ENCODE measurements at regions not wholly inside any gene's neighbourhood (a gene's known extent, or its start where the extent isn't known, plus 50 kb on each side); places are given as distances from the start of the nearest gene placed in this dataset.

DNA sequence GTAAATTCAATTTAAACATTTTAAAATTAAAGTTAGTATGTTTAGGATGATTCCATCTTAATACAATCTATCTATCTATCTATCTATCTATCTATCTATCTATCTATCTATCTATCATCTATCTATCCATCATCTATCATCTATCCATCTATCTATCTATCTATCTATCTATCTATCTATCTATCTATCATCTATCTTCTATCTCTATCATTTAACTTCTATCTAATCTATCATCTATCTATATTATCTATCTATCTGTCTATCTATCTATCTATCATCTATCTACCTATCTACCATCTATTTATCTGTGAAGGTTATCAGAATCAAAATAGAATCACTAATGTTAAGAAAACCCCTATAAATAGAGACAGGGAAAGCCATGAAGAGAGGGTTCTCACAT lies 78.3 kb downstream of the RAMP3 start:
- no peak for DNase-seq

DNA sequence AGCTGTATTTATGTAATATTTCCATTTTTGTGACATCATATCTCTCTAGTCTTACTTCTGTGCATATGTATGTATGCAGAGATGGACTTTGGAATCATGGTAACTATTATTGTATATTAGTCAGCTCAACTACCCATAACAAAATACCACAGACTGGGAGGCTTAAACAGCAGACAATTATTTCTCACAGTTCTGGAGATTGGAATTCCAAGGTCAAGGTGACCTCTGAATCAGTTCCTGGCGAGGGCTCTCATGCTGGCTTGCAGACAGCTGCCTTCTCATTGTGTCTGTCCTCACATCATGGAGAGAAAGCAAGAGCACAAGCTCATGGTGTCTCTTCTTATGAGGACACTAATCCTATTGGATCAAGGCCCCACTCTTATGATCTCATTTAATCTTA lies 79.1 kb downstream of the RAMP3 start:
- no peak for DNase-seq

DNA sequence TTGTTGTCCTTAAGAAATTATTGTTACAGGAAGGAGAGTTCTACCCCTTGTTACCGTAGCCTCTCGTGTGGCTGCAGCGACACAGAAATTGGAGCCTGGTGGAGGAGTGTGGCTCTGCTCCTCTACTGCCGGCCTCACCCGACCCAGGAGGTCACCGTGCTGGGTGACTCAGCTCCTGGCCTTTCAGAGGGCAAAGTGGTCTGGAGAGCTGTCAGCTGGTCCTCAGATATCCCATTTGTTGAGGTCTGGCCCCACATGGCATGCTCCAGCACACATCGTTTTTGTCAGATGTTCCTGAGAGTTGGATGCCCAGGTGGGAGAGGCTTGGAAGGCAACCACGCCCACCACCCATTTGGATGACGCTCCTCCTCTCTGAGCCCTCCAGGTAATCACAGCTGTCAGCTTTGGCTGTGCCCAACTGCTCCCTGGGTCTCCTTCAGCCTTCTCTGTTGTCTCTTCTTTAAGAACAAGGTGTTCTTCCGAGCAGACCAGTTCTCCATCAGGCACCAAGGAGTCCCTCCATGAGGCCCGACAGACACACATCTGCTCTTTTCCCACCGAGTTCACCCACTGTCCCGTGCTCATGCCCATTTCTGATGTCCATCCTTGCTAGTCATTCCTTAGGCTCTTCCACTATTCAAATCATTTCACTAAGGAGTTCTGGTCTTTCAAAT lies 80.3 kb downstream of the RAMP3 start:
- no peak for DNase-seq

DNA sequence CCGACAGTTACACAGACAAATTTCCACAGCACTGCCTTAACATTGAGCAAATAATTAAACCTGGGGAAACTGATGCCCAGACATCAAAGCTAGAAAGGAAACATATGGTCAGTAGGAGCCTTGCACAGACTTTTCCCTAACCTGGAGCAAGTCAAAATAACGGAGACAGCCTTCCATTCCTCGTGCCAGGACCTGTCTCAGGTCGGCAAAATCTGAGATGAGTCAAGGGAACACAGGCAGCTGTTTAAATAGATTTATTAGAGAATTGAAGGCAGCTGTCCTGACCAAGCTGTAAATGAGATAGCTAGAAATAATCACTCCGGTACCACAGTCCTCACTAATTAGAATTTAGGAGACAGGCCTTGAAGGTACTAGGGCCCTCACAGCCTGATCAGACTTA lies 81.2 kb downstream of the RAMP3 start:
- no peak for DNase-seq

DNA sequence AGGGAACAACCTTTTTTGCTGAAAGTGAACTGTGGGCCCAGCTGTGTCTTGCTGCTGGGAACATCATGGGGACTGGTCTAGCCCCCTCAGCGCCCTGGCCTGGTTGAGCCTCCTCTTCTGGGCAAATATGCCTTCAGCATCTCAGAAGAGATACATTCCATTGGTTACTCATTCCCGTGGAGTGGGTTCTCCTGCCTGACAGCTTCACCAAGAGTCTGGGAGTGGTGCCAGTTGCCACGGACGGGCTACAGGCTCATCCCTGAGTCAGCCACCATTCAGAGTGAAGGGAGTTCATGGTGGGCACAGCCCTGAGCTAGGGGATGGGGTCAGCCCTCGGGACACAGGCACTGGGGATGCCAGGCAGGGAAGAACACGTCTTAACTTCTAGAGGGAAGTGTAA lies 81.9 kb downstream of the RAMP3 start:
- DNase-seq = no peak

DNA sequence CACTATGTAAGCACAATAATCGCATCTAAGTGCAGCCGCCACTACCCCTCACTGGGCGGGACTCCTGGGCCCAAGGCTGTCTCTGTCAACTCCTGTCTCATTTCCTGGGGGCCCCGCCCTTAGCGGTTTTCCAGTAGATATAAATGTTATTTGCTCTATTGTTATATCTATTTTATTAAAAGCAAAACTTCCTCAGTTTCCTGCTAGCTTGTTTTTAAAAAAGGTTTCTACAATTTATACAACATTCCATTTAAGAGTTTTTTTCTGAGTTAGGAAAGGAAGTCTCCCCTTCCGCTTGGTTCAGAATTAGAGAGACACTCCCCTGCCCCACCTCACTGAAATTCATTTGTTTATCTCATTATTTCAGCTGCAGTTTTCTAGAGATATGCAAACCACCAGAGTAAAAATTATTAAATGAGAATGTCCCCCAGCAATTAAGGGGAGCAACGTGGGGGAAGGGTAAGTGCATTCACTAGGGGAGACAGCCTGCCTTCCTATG lies 82.7 kb downstream of the RAMP3 start:
- no peak for DNase-seq

DNA sequence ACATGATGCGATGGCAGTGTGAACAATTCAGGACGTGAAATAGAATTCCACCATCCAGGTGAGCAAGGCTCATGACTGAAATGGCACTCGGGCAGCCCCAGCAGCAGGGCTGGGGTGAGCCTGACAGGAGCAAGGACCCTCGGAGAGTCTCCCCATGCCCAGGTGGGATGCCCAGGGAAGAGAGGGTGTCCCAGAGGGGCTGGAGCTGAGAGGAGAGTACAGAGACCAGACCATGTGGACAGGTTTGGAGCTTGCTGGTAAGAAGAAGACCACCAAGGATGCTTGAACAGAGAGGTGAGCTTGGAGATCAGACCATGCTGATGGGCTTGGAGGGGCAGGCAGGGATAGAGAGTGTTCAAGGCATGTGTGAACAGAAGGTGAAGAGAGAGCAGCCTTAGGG lies 83.3 kb downstream of the RAMP3 start:
- DNase-seq = no peak

DNA sequence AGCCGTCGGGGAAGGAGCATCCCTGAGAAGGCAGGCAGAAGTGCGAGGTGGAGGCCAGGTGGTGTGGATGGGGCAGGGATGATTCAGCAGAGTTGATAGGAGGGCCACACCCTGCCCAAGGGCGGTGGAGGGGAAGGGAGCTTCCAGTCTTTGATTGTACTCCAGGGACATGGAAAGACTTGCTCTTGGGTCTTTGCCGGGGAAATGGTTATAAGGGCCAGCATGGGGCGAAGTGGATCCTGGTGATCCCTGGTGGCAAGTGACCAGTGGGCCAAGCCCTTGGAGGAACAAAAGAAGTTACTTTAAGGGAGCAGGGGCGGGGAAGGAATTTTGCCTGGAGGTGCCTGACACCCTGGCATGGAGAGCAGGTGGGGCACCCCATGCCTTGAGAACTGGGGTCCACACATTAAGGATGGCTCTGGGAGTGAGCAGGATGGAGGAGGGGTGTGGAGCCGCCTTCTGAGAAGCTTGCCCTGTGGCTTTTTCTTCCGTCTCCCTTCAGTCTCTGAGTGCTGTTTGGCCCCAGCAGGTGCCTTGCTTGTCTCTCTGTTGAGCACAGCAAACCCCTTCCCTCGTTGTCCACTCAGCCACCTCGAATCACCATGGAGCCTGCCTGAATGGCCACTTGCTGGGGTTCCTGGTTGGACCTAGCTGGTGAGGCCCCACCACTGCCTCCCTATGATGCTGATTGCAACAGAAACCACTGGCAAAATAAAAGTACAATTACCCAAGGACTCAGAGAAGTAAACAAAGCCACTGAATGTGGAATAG lies 83.9 kb downstream of the RAMP3 start:
- DNase-seq = no peak

DNA sequence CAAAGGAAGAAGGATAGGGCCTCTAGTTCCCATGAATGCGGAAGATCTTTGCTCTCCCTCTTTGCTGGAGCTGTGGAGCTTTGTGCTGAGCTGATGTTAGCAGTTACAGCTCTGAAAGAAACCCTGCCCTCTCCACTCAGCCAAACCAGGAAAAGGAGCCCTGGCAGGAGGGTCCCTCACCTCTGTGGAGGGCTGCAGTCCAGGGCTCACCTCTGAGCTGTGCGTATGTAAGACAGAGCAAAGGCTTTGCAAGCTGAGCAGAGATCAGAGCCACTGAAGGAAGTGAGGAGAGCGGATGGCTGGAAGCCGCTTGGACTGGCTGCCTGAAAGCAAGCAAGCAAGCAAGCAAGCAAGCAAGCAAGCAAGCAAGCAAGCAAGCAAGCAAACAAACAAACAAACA lies 84.7 kb downstream of the RAMP3 start:
- DNase-seq = no peak

DNA sequence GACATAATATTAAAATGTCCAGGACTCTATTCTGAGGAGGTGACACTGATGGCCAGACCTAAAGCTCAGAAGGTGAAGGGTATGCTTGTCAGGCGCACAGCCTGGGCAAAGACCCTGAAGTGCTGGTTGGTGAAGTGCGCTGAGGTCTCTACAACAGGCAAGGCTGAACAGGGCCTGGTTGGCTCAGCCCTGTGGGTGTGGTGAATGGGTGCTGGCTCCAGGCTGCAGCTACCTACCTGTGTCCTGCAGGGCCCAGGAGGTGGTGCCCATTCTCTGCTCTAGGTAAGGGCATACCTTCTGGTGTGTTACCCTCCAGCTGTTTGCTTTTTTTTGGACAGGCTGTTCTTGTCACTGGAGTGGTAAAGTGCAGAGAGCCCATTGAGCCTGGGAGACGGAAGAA lies 85.1 kb downstream of the RAMP3 start:
- DNase-seq = no peak

DNA sequence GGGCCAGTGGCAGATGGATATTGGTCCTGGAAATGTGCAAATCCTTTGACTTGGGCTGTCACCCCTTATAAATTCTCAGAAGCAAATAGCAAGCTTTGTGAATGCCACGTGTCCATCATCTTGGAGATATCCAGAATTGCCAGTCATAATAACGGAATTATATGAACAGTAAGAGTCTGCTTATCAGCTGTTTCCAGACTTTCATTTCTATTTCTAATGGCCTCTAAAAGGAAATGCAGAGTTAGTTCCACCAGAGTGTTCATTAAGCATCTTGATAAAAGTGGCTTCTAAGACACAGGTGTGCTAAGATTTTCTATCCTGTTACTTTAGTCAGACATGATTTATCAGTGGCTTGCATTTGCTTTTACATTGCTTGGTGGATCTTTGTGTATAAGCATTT lies 87.4 kb downstream of the RAMP3 start:
- DNase-seq = no peak

DNA sequence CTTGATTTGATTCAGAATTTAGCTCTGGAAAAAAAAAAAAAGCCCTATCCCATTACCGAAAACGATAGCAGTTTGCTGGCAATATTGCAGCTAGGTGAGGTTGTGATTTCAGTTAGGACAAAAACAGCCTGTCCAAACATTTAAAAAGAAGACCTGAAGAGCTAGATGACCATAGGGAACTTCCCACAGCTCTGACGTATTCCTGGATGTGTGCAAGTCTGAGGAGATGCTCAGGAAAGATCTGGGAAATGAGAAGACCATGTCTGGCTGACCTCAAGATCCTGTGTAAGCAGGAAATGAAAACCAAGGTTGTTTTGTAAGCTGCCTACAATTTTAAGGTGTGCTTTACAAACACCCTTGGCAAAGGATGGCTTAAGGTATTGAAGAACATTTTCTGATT lies 88.7 kb downstream of the RAMP3 start:
- DNase-seq = no peak

DNA sequence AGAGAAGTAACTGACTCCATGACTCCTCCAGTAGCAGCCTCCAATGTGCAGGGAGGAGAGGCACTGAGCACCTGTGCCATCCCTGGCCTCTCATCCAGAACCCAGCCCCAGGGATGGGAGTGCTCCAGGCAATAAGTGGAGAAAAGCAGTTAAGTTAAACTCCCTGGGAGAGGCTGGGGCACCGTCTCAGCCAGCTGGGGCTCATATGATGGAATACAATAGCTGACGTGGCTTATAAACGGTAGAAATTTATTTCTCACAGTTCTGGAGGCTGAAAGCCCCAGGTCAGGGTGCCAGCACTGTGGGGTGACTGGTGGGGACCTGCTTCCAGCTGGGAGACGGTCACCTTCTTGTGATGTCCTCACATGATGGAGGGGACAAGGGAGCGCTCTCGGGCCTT lies 94.7 kb downstream of the RAMP3 start:
- no peak for DNase-seq

DNA sequence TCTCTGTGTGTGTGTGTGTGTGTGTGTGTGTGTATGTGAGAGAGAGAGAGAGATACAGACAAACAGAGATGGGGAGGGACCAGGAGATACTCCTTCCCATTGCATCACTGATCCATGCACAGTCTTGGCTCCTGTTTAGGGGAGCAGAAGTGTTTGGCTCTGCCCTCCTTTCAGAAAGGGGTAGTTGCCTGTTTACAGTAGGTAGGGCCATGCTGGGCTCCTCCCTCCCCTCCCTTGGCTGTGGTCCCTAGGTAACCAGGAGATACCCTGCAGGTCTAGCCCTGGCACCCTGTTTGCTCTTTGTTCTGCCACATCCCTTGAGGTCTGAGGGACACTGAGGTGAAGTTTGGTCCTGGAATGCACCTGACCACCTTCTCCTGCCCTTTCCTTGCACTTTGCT lies 95.3 kb downstream of the RAMP3 start:
- no peak for DNase-seq

DNA sequence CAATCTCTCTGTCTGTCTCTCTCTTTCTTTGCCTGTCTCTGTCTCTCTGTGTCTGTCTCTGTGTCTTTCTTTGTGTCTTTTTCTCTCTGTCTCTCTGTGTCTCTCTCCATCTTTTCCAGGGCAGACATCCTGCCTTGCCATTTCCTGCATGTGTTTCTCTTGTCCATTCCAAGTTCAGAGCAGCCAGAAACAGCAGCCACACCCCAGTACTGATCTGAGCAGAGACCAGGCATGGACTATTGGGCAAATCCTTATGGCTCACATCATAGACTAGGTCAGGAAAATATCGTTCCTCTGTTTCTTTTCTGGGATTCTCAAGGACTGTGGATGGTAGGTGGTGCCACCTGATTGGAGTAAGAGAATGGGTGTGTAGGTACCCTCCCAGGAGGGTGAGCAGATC lies 95.8 kb downstream of the RAMP3 start:
- no peak for DNase-seq

DNA sequence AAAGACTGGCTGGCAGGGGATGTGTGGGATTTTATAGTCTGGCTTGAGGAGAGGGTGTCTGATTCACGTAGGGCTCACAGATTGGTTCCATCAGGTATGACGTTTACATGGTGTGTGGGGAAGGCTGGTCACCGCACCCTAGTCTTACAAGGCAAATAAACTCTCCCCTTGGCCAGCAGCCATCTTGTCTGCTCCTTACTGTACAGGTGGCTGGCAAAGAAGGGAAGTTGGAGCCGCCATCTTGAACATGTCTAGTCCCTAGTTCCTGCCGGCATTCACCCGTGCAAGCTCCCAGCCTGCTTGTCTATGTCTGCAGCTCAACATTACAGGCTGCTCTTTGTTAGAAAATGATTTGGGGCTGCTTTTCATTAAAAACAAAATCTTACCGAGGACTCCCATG lies 97.6 kb downstream of the RAMP3 start:
- no peak for DNase-seq

DNA sequence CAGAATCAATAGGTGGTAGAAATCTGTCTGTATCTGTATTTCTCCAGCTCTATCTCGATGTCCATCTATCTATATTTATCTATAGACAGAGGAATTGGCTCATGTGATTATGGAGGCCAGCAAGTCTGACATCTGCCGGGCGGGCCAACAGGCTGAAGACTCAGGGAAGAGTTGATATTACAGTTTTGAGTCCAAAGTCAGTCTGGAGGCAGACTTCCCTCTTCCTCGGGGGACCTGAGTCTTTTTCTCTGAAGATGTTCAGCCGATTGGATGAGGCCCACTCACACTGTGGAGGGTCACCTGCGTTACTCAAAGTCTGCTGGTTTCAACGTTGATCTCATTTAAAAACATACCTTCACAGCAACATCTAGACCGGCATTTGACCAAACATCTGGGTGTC lies 98.7 kb downstream of the RAMP3 start:
- DNase-seq = no peak

DNA sequence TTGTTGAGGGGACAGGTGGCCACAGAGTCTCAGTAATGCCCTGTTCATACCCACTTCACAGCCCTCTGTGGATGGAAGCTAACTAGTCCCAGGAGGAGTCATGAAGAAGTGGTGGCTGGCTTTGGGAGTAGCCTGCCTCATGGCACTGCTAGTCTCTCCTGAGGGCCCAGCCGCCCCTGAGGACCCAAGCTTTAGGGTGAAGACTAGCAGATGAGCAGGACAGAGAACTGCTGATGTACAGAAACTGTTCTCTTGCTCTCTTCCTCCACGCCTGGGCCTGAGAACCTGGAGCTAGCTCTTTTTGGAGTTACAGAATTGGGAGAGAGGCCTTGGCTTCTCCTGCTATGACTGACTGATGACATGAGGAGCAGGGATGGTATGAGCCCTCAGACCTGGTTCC lies 99.2 kb downstream of the RAMP3 start:
- no peak for DNase-seq

DNA sequence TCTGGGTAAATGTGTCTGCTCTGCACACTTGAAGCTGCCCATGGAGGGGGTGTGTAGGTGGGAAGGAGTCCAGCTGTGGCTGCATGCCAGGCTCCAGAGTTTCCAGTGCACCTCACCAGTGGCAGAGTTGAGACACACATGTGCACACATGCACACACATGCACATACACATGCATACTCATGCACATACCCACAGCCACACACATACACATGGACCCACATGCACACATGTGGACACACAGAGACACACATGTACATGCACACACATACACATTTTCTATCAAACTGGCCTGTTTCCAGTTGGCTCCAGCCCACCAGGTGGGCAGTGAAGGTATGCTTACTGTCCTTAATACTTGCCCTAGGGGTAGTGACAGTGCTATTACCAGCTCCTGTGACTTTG lies 99.7 kb downstream of the RAMP3 start:
- DNase-seq = no peak

DNA sequence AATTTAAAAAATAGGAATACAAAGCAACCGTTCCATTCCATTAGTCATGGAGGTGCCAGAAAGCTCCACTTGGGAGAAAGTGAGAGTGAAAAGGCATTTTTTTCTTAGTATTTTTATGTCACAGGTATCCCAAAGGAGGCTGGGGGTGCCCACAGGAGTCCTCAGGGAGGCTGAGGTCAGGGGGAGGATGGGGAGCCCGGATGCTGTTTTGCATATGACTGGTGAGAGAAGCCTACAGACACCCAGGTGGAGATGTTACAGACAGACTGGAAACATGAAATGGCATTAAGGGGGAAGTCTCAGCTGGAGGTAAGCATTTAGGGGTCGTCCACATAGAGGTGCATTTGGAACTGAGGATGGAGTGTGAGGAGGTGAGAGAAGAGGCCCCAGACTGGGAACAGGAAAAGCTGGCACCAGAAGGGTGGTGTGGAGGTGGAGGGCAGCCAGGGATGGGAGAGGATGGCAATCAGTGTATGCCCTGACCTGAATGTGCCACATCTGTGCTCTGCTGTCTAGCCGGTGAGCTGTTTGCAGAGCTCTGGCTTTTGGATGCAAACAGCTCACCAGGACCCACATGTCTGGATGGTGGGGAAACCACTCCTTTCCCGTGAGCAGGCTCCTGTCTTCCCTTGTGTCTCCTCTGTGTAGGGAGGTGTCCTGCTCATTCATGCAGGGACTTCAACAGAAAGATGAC lies 101.1 kb downstream of the RAMP3 start:
- DNase-seq = no peak

DNA sequence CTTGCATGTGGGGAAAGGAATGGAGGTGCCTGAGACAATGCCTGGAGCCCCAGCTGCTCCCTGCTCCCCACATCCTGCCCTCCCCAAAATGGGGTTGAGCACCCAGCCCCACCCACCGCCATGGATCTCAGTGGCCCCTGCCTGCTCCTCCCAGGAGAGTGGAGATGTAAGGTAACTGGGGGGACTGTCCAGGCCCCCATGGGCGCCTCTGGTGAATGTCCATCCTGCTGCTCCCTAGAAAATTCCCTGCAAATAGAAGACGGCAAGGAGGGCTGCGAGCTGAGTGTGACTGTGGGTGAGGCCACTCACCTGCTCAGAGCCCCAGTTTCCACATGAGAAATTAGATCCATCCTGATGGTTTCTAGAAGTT lies 101.6 kb downstream of the RAMP3 start:
- no peak for DNase-seq

DNA sequence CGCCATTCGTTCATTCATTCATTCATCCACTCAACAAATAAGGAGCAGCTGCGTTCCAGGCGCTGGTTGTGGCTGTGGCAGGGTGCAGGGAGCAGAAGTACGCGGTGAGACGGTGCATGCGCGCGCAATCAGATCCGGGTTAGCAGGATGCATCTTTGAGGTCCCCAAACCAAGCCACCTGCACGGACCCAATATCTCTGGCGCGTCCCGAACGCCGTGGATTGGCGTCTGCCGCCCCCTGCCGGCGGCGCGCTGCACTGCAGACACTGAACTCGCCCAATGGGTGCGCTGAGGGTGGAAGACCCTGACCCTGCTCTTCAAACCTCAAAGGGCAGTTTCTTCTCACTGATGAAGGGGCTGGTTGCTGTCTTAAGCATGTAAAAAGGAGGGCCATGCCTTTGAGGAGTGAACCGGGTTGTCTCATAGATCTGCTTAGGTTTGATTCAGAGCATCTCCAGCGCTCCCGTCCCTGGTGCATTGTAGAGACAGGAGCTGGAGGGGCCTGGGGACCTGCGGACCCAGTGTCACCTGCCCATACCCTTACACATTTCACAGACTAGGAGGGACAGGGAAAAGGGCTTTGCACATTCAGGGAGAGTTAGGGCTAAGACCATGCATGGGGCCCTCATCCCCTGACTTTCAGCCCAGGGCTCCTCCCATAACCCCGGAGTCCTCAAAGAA lies 102.5 kb downstream of the RAMP3 start:
- peak; percentile 14 to 70 (median 44) for DNase-seq

DNA sequence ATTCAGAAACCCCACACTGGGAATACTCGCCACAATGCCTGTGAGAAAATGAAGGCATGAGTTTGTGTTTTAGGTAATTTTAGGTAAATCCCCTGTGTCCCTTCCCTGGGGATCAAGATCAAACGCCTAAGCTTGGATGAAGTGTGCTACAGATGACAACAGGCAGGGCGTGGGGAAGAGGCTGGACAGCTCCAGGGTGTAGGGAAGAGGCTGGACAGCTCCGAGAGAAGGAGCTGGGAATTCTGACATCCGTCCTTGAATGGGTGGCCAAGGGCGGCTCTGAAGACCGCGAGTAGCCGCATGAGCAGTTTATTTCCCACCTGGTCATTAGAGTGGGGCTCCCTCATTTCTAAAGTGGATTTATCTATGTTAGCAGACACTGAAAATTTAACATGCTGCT lies 109.7 kb downstream of the RAMP3 start:
- DNase-seq = no peak

DNA sequence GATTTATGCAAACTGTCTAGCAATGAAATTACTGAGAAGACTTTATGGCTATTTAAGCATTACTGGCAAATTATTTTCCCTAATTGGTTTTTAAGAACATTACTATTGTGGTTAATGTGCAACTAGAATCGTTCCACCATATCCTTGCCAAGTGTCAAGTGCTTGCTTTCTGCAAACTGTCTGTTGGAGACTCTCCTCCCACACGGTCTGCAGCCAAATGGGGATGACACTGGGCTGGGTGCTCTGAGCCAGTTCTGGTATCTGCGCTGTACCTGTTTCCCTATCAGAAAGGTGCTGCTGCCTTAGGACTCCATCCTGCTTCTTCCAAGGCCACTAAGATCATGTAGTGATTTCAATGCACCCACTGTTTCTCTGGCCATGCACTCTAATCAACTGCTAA lies 110.4 kb downstream of the RAMP3 start:
- no peak for DNase-seq
